ENCODE measurements at regions not wholly inside any gene's neighbourhood (a gene's known extent, or its start where the extent isn't known, plus 50 kb on each side); places are given as distances from the start of the nearest gene placed in this dataset.

DNA sequence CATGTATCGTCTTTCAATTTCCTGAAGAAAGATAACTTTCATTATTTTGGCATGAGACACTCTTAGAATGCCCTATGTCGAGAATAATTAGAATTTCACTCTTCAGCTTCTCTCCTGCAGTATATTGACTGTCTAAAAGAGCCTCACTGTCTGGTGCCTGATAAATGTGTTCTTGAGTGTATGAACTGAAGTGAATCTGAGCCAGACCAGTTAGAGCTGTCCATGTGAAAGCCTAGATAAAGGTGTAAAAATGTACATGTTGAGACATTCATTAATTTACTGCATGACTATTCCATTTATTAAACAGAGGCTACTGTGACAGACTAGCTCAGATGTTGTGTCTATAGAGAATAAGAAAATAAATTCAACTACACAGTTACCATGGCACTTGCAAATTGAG lies 283.2 kb downstream of the PCDH18 start:
- no peak overlapping the region for H3K4me2 ChIP-seq (ENCODE audit: low read depth, low read length)
- H3K56ac ChIP-seq (ENCODE audit: extremely low read depth, insufficient read depth, low read length), result no peak overlapping the region
- no peak overlapping the region for H4K5ac ChIP-seq (ENCODE audit: low read depth, low read length)
- intact Hi-C loops (cut with micrococcal nuclease), result no loop called here
- no peak overlapping the region for H3K4me3 ChIP-seq (ENCODE audit: insufficient read depth, low read depth, low read length)
- no peak overlapping the region for H4K91ac ChIP-seq (ENCODE audit: insufficient read depth, low read depth, low read length)
- H3K4me1 ChIP-seq (ENCODE audit: control insufficient read depth, insufficient read depth, low read length), result no peaks in the 10 kb centered on the region
- POLR2A ChIA-PET (ENCODE audit: unreplicated experiment), result interaction anchor here (0.5 kb wide), 1 partner anchor 9 kb away, joined by 3 read pairs; no protein-coding TSS in a partner anchor
- no peak overlapping the region for H3K23ac ChIP-seq (ENCODE audit: low read depth, low read length)
- WGBS, 2 experiments (ENCODE audit: extremely low coverage in 2 of 2, insufficient read length in 1 of 2), result no CpG with 5 or more reads among the region's 2 CpGs
- H3K9me1 ChIP-seq (ENCODE audit: insufficient read depth, low read length), result no peaks in the 10 kb centered on the region
- in situ Hi-C loops (cut with MboI; ENCODE audit: low sequenced_read_pairs), result no loop called here
- H3K4ac ChIP-seq (ENCODE audit: low read depth, low read length), result no peak overlapping the region
- no peak overlapping the region for H2BK120ac ChIP-seq (ENCODE audit: low read depth, low read length)
- no TSS peak for BruUV-seq (replicated peaks)
- H4K20me1 ChIP-seq (ENCODE audit: insufficient read depth, low read length), result no peaks in the 10 kb centered on the region
- no peak overlapping the region for H2BK15ac ChIP-seq (ENCODE audit: low read depth, low read length)
- no peak overlapping the region for H2BK5ac ChIP-seq (ENCODE audit: low read depth, low read length, poor library complexity, severe bottlenecking)
- no peak for TF ChIP-seq FOS (IDR thresholded peaks at IDR 0.05; ENCODE audit: low read depth, low read length)
- no peak for TF ChIP-seq NFE2L2 (IDR thresholded peaks at IDR 0.05; ENCODE audit: low read depth, low read length)
- TF ChIP-seq RFX5 (IDR thresholded peaks at IDR 0.05; ENCODE audit: low read depth, low read length), result no peak
- TF ChIP-seq POLR2A (IDR thresholded peaks at IDR 0.05; ENCODE audit: low read depth, low read length), result no peak
- TF ChIP-seq SMC3 (IDR thresholded peaks at IDR 0.05; ENCODE audit: low read depth, low read length), result no peak
- no peak for TF ChIP-seq ELK1 (IDR thresholded peaks at IDR 0.05; ENCODE audit: borderline replicate concordance, low read depth, low read length)
- no peak for TF ChIP-seq CTCF (conservative IDR thresholded peaks at IDR 0.05; ENCODE audit: low read depth, low read length)
- no peak for TF ChIP-seq CHD1 (IDR thresholded peaks at IDR 0.05; ENCODE audit: low read depth, low read length)
- no peak for TF ChIP-seq MAFK (IDR thresholded peaks at IDR 0.05; ENCODE audit: low read depth, low read length)
- TF ChIP-seq CEBPB (IDR thresholded peaks at IDR 0.05; ENCODE audit: low read depth, low read length), result no peak
- no peak overlapping the region for H2AK5ac ChIP-seq (ENCODE audit: low read depth, low read length)
- ATAC-seq (ENCODE audit: low read depth) (no peak), DNase-seq (no peak)
- H2AFZ ChIP-seq (replicated peaks; ENCODE audit: low read length, poor library complexity), result no peak overlapping the region
- H3K14ac ChIP-seq (replicated peaks; ENCODE audit: low read depth, low read length), result no peak overlapping the region
- H2AK9ac ChIP-seq (replicated peaks; ENCODE audit: low read depth, low read length, poor library complexity), result no peak overlapping the region
- no peak overlapping the region for H3K9ac ChIP-seq (ENCODE audit: low read depth, low read length)
- H3K18ac ChIP-seq (ENCODE audit: low read depth, low read length), result no peak overlapping the region
- no peak overlapping the region for H2BK20ac ChIP-seq (ENCODE audit: low read depth, low read length)
- no peak overlapping the region for H4K8ac ChIP-seq (ENCODE audit: low read depth in 2 of 2, low read length in 2 of 2)
- H3K27me3 ChIP-seq (ENCODE audit: control insufficient read depth, insufficient read depth, low read length), result no peaks in the 10 kb centered on the region
- no peaks in the 10 kb centered on the region for H3K79me1 ChIP-seq (ENCODE audit: low read depth in 1 of 2, low read length in 2 of 2)
- dilution Hi-C loops (cut with HindIII; ENCODE audit: low sequenced_read_pairs, unreplicated experiment), result no loop called here
- H3K27ac ChIP-seq (ENCODE audit: insufficient read depth, low read length), result no peak overlapping the region
- CTCF ChIA-PET, result no interaction called here
- H3K9me3 ChIP-seq (ENCODE audit: control insufficient read depth, insufficient read depth, low read length), result peaks cover 3% of the 10 kb centered on the region; the same call in 1 of the 2 replicates
- H3K36me3 ChIP-seq (ENCODE audit: control insufficient read depth, insufficient read depth, low read length), result no peaks in the 10 kb centered on the region

All from IMR-90 (cell line).